Panc1 (cell line): ENCODE measurements at regions not wholly inside any gene's neighbourhood (a gene's known extent, or its start where the extent isn't known, plus 50 kb on each side); places are given as distances from the start of the nearest gene placed in this dataset.

ENCODE experiments used
- POLR2AphosphoS5 ChIP-seq: IDR thresholded peaks from 2 replicates; pipeline ENCODE4 v1.6.1; 2012; ENCODE audit warnings: mild to moderate bottlenecking, low read depth, low read length, moderate library complexity
- TF ChIP-seq, protein P1 (sequence below): fragments of 450-650 bp; IDR thresholded peaks from 2 replicates; pipeline ENCODE4 v1.5.1; 2017; ENCODE audit warnings: mild to moderate bottlenecking

DNA sequence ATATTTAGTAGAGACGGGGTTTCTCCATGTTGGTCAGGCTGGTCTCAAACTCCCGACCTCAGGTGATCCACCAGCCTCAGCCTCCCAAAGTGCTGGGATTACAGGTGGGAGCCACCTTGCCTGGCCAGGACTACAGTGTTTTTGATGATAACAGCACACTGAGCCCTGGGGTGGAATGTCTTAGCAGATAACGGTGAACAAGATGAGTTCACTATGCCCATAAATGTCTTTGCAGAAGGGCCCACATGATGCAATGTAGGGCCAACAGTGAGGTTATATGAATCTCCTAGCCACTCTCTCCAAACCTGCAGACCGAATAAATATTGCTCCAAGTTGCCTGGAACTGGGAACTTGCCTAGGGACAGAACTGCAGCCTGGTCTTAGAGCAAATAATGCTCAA is 235.1 kb downstream of the COG6 start:
- TF ChIP-seq, protein P1, sequence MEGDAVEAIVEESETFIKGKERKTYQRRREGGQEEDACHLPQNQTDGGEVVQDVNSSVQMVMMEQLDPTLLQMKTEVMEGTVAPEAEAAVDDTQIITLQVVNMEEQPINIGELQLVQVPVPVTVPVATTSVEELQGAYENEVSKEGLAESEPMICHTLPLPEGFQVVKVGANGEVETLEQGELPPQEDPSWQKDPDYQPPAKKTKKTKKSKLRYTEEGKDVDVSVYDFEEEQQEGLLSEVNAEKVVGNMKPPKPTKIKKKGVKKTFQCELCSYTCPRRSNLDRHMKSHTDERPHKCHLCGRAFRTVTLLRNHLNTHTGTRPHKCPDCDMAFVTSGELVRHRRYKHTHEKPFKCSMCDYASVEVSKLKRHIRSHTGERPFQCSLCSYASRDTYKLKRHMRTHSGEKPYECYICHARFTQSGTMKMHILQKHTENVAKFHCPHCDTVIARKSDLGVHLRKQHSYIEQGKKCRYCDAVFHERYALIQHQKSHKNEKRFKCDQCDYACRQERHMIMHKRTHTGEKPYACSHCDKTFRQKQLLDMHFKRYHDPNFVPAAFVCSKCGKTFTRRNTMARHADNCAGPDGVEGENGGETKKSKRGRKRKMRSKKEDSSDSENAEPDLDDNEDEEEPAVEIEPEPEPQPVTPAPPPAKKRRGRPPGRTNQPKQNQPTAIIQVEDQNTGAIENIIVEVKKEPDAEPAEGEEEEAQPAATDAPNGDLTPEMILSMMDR: no peak
- no peak for TF ChIP-seq POLR2AphosphoS5
